Ascending aorta (tissue), 2 donors: ENCODE measurements at regions not wholly inside any gene's neighbourhood (a gene's known extent, or its start where the extent isn't known, plus 50 kb on each side); places are given as distances from the start of the nearest gene placed in this dataset.

Experiments
- DNase-seq, 2 donors: peaks; one replicate each; pipeline ENCODE4 v3.0.0-alpha.2; 2019; ENCODE audit warnings: low spot score in 2 of 2
- H3K27ac ChIP-seq, 2 donors: fragments of 200-600 bp; sonication (generic); one replicate each; pipeline ENCODE4 v1.5.1; 2016 to 2017; ENCODE audit warnings: mild to moderate bottlenecking in 1 of 2
- H3K27me3 ChIP-seq: fragments of 200-600 bp; sonication (generic); one replicate; pipeline ENCODE4 v1.5.1; 2017
- H3K36me3 ChIP-seq, 2 donors: fragments of 200-600 bp; sonication (generic); one replicate each; pipeline ENCODE4 v1.5.1; 2016
- H3K4me1 ChIP-seq, 2 donors: fragments of 200-600 bp; sonication (generic); one replicate each; pipeline ENCODE4 v1.5.1; 2016 to 2017; ENCODE audit warnings: mild to moderate bottlenecking in 1 of 2
- H3K4me3 ChIP-seq, 2 donors: fragments of 200-600 bp; sonication (generic); one replicate each; pipeline ENCODE4 v1.5.1; 2016 to 2017; ENCODE audit warnings: mild to moderate bottlenecking in 1 of 2
- H3K9me3 ChIP-seq, 2 donors: fragments of 200-600 bp; sonication (generic); one replicate each; pipeline ENCODE4 v1.5.1; 2016
- CTCF ChIP-seq, 3 experiments: fragments of 200-600 bp in 2 of 3; fragments of 450-650 bp in 1 of 3; sonication (generic) in 2 of 3; IDR thresholded peaks; one replicate each; pipeline ENCODE4 v1.5.1; 2016 to 2019; ENCODE audit warnings: antibody characterized with exemption in 3 of 3, mild to moderate bottlenecking in 1 of 3, moderate library complexity in 1 of 3
- intact Hi-C: fragments of 100-400 bp; cut with DNase I; formaldehyde crosslinking; loops from one replicate; pipeline ENCODE4 v1.15.1; 2023

GRCh38 chr6:108766419-108766818 lies 81.8 kb upstream of the ARMC2 start:
- TF ChIP-seq CTCF (IDR thresholded peaks at IDR 0.05), result no peak
- H3K36me3 ChIP-seq, result no peaks in the 10 kb centered on the region
- no peak overlapping the region for H3K27ac ChIP-seq
- intact Hi-C loops, result no loop called here
- peak in 1 of 2 donors; percentile 27 for DNase-seq
- H3K27me3 ChIP-seq, result no peaks in the 10 kb centered on the region
- no peak overlapping the region for H3K4me3 ChIP-seq
- no peaks in the 10 kb centered on the region for H3K9me3 ChIP-seq
- H3K4me1 ChIP-seq, result peaks cover 3 to 7% of the 10 kb centered on the region in 2 donors

DNA sequence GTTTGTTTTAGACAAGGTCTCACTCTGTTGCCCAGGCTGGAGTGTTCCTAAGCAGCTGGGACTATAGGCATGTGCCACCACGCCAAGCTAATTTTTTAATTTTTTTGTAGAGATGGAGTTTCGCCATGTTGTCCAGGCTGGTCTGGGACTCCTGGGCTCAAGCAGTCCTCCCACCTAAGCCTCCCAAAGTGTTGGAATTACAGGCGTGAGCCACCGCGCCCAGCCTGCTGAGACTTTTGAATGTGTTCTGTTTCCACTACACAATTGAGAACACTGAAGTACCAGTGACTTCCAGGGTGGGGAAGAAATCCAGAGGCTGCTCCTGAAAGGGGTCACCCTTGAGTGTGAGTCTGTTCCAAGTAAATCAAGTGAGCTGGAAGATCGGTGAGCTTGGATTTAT lies 81.3 kb upstream of the ARMC2 start:
- no peak for TF ChIP-seq CTCF (IDR thresholded peaks at IDR 0.05)
- Histone ChIP-seq H3K9me3 (no peaks in the 10 kb centered on the region), H3K27me3 (no peaks in the 10 kb centered on the region), H3K36me3 (no peaks in the 10 kb centered on the region), H3K4me3 (no peak overlapping the region), H3K4me1 (peaks cover 3 to 7% of the 10 kb centered on the region in 2 donors), H3K27ac (no peak overlapping the region)
- intact Hi-C loops, result no loop called here
- no peak for DNase-seq

DNA sequence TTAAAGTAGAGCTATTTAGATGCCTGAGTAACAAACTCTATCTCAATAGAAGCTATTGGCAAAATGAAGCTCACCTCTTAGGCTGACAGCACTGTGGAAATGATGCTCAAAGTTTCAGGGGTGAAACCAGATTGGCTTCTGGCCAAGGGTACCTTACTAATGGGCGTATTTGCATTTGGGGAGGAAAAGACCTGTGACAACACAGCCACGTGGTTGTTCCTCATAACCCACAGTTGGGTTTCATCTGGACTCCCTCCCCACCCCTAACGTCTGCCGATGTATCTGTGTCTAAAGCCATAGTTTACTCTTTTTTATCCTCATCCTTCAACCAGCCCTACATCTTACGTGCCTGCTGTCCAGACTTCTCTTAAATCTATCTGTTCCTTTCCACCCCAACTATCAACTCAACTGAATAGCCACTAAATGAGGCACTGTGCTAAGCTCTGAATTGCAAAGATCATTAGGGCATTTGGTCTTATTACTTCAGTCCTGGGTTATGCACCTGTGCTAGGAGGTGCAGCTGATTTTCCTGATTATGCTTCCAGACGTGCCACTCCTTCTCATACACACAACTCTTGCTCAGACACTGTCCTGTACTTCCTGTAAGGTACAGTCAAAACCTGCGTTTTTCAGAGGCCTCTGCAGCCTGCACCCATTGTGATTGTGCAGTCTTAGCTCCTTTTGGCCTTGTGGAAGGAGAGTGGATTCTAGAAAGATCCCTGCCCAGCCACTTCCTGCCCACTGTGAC lies 80.6 kb upstream of the ARMC2 start:
- no peak overlapping the region for H3K27ac ChIP-seq
- DNase-seq, result peak in 1 of 2 donors; percentile 18
- H3K4me3 ChIP-seq, result no peak overlapping the region
- no peaks in the 10 kb centered on the region for H3K27me3 ChIP-seq
- no peak for TF ChIP-seq CTCF (IDR thresholded peaks at IDR 0.05)
- no peaks in the 10 kb centered on the region for H3K36me3 ChIP-seq
- H3K4me1 ChIP-seq, result peaks cover 3 to 7% of the 10 kb centered on the region in 2 donors
- intact Hi-C loops, result no loop called here
- no peaks in the 10 kb centered on the region for H3K9me3 ChIP-seq

GRCh38 chr6:108768166-108768555 lies 80.1 kb upstream of the ARMC2 start:
- Histone ChIP-seq H3K27me3 (no peaks in the 10 kb centered on the region), H3K27ac (no peak overlapping the region), H3K36me3 (no peaks in the 10 kb centered on the region), H3K9me3 (no peaks in the 10 kb centered on the region), H3K4me3 (no peak overlapping the region), H3K4me1 (peaks cover 3 to 7% of the 10 kb centered on the region in 2 donors)
- intact Hi-C loops, result no loop called here
- DNase-seq, result no peak
- no peak for TF ChIP-seq CTCF (IDR thresholded peaks at IDR 0.05)

- Histone ChIP-seq H3K4me3 (no peak overlapping the region), H3K4me1 (peaks cover 3 to 7% of the 10 kb centered on the region in 2 donors), H3K27me3 (no peaks in the 10 kb centered on the region), H3K27ac (no peak overlapping the region), H3K9me3 (no peaks in the 10 kb centered on the region), H3K36me3 (no peaks in the 10 kb centered on the region)
- intact Hi-C loops, result no loop called here
- no peak for TF ChIP-seq CTCF (IDR thresholded peaks at IDR 0.05)
- DNase-seq, result peak in 1 of 2 donors; percentile 25
Measured at GRCh38 chr6:108768792-108769524, 79.3 kb upstream of the ARMC2 start.
